Adrenal gland (tissue), 5 donors: ENCODE measurements at regions not wholly inside any gene's neighbourhood (a gene's known extent, or its start where the extent isn't known, plus 50 kb on each side); places are given as distances from the start of the nearest gene placed in this dataset.

Experiments
- POLR2A ChIP-seq, 2 donors: fragments of 450-650 bp; IDR thresholded peaks; one replicate each; pipeline ENCODE4 v1.6.1; 2017; ENCODE audit warnings: antibody characterized with exemption in 2 of 2, mild to moderate bottlenecking in 2 of 2, moderate library complexity in 1 of 2
- TF ChIP-seq, protein P1 (sequence below), 6 experiments: fragments of 450-650 bp in 4 of 6; fragments of 200-600 bp in 2 of 6; sonication (generic) in 1 of 6; IDR thresholded peaks; 1 replicate in 5 of 6; 2 replicates in 1 of 6; pipeline versions ENCODE4 v1.5.1 to v1.8.0; 2016 to 2021; ENCODE audit warnings: antibody characterized with exemption in 6 of 6, mild to moderate bottlenecking in 2 of 6, moderate library complexity in 1 of 6
- donor health status: DM: no; HTN: no; CAD: no.

- TF ChIP-seq POLR2A (IDR thresholded peaks at IDR 0.05): no peak
- TF ChIP-seq, protein P1, sequence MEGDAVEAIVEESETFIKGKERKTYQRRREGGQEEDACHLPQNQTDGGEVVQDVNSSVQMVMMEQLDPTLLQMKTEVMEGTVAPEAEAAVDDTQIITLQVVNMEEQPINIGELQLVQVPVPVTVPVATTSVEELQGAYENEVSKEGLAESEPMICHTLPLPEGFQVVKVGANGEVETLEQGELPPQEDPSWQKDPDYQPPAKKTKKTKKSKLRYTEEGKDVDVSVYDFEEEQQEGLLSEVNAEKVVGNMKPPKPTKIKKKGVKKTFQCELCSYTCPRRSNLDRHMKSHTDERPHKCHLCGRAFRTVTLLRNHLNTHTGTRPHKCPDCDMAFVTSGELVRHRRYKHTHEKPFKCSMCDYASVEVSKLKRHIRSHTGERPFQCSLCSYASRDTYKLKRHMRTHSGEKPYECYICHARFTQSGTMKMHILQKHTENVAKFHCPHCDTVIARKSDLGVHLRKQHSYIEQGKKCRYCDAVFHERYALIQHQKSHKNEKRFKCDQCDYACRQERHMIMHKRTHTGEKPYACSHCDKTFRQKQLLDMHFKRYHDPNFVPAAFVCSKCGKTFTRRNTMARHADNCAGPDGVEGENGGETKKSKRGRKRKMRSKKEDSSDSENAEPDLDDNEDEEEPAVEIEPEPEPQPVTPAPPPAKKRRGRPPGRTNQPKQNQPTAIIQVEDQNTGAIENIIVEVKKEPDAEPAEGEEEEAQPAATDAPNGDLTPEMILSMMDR (IDR thresholded peaks at IDR 0.05): no peak
Observed at GRCh38 chr16:87150681-87151280, 166.4 kb downstream of the C16orf95 start.
